ENCODE measurements at regions not wholly inside any gene's neighbourhood (a gene's known extent, or its start where the extent isn't known, plus 50 kb on each side); places are given as distances from the start of the nearest gene placed in this dataset.

DNA sequence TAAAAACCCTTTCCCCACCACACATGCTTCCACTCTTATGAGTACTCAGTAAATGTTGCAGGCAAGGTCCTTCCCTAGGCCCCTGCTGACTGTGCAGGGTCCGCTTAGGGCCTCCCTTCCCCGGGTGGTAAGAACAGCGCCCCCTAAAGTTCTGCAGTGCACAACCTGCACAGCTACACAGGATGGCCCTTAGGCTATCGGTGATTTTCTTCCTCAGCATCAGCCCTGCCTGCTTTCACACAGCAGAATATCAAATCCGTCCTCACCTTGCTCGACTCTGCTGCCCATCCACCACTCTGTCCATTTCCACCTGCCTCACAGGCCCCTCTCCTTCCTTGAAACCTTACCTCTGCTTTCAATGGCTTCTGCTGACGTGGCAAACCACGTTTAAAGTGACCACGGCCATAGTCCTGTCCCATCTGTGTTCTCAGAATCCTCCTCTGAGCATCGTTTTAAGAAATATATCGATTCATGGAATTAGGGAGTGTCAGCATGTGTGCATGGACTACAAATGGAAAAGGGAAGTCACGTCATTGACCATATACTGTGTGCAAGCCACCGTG is 51.4 kb upstream of the TMEM132E start:
- no peak for DNase-seq (ENCODE audit: low read depth in 2 of 2)

GRCh38 chr17:34527136-34527907 is 52.1 kb upstream of the TMEM132E start:
- no peak for DNase-seq (ENCODE audit: low read depth in 2 of 2)

DNA sequence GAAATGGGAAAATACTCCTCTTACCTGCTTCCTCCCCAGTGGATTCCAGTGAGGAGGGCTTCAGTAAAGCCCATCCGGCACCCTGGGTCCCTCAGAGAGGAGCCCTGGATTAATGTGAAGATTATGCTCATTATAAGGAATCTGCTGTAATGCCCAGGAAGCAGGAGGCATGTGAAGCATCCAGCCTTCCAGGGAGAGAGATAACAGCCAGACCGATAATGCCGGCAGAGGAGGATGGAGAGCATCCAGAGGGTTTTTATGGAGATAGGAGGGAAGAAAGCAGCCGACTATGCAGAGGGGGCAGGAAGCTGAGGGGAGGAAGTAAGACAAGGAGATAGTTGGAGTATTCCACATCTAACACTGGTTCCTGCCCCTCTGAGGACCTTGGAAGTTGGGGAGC is 53.7 kb upstream of the TMEM132E start:
- DNase-seq (ENCODE audit: low read depth in 2 of 2), result no peak

DNA sequence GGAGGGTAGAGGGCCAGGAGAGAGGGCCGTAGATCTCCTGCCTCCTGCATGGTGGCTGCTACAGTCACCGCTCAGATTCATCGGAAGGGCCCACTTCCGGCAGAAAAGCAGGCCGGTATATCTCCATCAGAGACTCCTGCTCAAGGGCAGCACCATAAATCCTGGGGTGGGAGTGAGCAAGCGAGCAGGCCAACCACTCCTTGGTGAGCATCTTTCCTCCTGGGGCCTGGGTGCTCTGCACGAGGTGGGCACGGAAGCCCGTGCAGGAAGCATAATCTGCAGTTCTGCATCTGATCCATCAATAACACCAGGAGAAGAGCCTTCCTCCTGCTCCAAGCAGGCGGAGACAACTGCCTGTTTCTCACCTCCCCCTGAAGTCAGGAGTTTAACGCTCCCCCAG is 57.4 kb upstream of the TMEM132E start:
- DNase-seq (ENCODE audit: low read depth in 2 of 2), result no peak

GRCh38 chr17:34519282-34519681 is 60.1 kb upstream of the TMEM132E start:
- DNase-seq (ENCODE audit: low read depth in 2 of 2), result no peak

- no peak for DNase-seq (ENCODE audit: low read depth in 2 of 2)
These were observed 62.0 kb upstream of the TMEM132E start for GRCh38 chr17:34517406-34517805.

- no peak for DNase-seq (ENCODE audit: low read depth in 2 of 2)
These were observed 67.5 kb upstream of the TMEM132E start for GRCh38 chr17:34511931-34512330.

GRCh38 chr17:34511265-34511664 is 68.1 kb upstream of the TMEM132E start:
- DNase-seq (ENCODE audit: low read depth in 2 of 2), result no peak

GRCh38 chr17:34504814-34505484 is 74.4 kb upstream of the TMEM132E start:
- no peak for DNase-seq (ENCODE audit: low read depth in 2 of 2)

DNA sequence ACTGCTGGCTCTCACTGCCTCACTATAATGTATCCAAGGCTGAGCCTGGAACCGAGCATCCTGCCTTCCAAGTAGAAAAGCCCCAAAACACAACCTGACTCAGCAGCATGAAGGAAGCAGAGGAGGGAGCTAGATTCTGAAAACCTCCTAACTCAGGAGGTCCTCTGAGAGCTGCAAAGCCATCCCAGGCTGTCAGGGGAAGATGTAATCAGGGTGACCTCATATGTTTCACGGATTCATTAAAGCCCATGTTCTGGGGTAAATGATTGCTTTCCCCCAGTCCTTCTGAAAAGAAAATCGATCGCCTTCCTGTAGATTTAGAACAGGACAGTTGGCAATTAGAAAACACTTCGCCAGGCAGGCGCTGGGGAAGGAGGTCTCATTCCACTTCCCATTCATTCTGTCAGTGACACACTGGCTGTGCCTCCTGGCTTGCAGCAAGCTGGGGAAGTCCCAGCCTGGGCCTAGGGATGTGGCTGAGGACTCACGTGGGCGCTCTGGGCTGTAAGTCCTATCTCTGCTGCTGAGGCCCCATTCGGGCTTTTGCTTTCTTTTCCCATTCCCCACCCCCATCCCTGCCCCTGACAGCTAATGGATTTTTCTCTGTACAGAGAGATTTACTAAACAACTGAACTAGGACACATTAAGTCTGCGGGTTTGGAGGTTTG is 75.7 kb upstream of the TMEM132E start:
- DNase-seq (ENCODE audit: low read depth in 2 of 2), result no peak

DNA sequence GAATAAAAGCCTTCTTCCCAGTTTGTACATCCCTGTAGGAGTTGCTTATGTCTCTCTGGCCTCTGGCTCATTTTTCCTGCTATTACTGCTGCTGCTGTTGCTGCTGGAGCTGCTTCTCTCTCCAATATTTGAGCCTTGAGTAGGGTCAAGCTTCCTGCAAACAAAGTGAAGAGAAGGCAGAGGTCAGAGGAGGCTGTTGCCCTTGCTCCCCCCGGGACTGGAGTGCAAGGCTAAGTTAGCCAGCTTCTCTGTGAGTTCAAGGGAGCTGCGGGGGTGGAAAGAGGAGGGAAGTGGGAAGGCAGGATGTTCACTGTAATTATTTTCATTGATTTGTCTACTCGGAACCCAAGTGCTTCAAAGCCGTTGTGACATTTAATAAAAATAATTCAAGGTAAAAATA is 77.0 kb upstream of the TMEM132E start:
- no peak for DNase-seq (ENCODE audit: low read depth in 2 of 2)

GRCh38 chr17:34499576-34499975 is 79.8 kb upstream of the TMEM132E start:
- no peak for DNase-seq (ENCODE audit: low read depth in 2 of 2)

DNA sequence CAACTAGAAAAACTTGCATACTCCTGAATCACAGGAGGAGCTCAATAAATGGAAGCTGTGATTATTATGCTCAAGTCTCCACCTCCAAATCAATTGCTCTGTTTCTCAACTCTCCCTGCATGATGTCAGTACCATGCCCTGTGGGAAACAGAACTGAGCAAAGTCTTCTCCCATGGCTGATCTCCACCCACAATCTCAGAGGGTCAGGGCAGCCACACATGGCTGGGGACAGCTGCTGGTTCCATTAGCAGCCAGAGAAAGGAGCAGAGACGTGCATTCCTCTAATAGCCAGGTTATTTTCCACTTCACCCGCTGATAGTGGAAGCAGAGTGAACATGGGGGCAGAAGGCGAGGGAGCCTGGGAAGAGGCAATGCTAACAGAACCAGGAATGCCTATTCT is 85.5 kb upstream of the TMEM132E start:
- DNase-seq (ENCODE audit: low read depth in 2 of 2), result no peak

- DNase-seq (ENCODE audit: low read depth in 2 of 2), result no peak
These were observed 91.8 kb upstream of the TMEM132E start for GRCh38 chr17:34487626-34488025.

- no peak for DNase-seq (ENCODE audit: low read depth in 2 of 2)
These were observed 92.6 kb upstream of the TMEM132E start for GRCh38 chr17:34486761-34487160.

- DNase-seq (ENCODE audit: low read depth in 2 of 2), result no peak
These were observed 93.4 kb upstream of the TMEM132E start for GRCh38 chr17:34485999-34486398.

DNA sequence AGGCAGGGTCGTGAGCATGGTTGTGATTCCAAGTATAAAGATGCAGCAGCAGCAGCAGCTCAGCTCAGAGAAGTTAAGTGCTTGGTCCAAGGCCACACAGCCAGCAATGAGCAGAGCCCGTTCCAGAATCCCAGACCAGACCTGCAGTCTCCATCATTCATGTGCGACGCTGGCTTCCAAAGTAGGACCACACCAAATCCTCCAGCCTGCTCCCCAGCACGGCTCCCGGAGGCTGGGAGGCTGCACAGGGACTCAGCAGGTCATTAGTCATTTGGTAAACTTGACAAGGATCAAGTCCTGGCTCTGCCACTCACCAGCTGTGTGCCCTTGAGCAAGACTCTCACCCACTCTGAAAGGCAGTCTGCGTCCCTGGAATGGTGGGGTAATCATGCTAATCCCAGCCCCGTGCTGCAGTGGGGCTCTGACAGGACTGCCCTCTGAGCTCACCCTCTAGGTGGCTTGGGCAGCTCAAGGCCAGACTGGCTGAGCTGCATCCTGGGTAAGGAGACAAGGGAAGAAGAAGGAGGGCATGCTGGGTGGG is 95.1 kb upstream of the TMEM132E start:
- no peak for DNase-seq (ENCODE audit: low read depth in 2 of 2)

DNA sequence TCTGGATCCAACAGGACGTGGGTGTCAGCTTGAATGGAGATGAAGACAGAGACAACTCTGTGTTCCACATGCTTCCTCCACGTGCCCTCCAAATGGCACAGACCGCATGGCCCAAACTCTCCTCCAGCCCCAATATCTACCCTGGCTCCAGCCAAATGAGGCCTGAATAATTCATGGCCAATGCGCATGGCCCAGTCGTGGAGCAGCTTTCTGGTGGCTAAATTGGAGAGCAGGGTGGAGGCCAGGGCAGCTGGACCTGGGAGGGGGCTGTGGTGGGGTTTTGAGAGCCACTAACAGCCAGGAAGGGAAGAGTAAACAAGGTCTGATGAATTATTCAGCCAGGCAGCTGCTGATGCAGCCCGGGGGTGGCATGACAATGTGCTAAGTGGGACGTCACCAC is 96.7 kb upstream of the TMEM132E start:
- no peak for DNase-seq (ENCODE audit: low read depth in 2 of 2)

GRCh38 chr17:34481779-34482178 is 97.6 kb upstream of the TMEM132E start:
- no peak for DNase-seq (ENCODE audit: low read depth in 2 of 2)

GRCh38 chr17:34479371-34479770 is 100.0 kb upstream of the TMEM132E start:
- no peak for DNase-seq (ENCODE audit: low read depth in 2 of 2)

- DNase-seq (ENCODE audit: low read depth in 2 of 2), result no peak
These were observed 101.1 kb upstream of the TMEM132E start for GRCh38 chr17:34478244-34478643.

DNA sequence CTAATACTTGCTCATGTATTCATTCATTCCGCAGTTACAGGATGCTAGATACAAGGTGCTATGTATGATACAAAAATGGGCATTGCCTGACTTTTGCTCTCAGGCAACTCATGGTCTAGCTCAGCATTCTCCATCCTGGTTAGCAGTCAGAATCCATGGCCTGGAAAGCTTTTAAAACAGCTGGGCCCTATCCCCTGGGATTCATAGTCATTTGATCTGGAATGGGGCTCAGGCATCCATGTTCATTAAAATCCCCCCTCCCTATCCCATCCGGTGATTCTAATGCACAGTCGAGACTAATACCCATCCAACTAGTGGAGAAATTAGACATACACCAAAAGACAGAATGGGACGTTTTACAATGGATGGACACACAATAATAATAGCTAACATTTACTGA is 104.1 kb upstream of the TMEM132E start:
- DNase-seq (ENCODE audit: low read depth in 2 of 2), result no peak

All from activated CD4-positive, alpha-beta T cell treated with anti-CD3 and anti-CD28 coated beads for 24 hours (primary cell).